ENCODE measurements at regions not wholly inside any gene's neighbourhood (a gene's known extent, or its start where the extent isn't known, plus 50 kb on each side); places are given as distances from the start of the nearest gene placed in this dataset.
A peak's percentile ranks its signal among the peaks of the same experiment; 100 is the strongest.
"Not testable (repeated sequence)": the region's sequence is repeated elsewhere in the genome, so short reads cannot be mapped to it uniquely, and the experiment has no call there.

- intact Hi-C loops (cut with micrococcal nuclease); H3K27ac Mint-ChIP-seq; H3K27me3 Mint-ChIP-seq; CTCF ChIA-PET; POLR2A ChIA-PET; H3K9me3 Mint-ChIP-seq; H3K36me3 Mint-ChIP-seq; DNase-seq; H3K4me1 Mint-ChIP-seq (ENCODE audit: low read depth); H3K4me3 Mint-ChIP-seq: not testable (repeated sequence)
Measured at GRCh38 chr7:1356853-1357252, 102.4 kb downstream of the MICALL2 start.

GRCh38 chr7:1357260-1357600 is 102.0 kb downstream of the MICALL2 start:
- CTCF ChIA-PET; H3K27me3 Mint-ChIP-seq; POLR2A ChIA-PET; H3K4me1 Mint-ChIP-seq (ENCODE audit: low read depth); H3K4me3 Mint-ChIP-seq; H3K9me3 Mint-ChIP-seq; H3K27ac Mint-ChIP-seq; H3K36me3 Mint-ChIP-seq; DNase-seq; intact Hi-C loops (cut with micrococcal nuclease): not testable (repeated sequence)

DNA sequence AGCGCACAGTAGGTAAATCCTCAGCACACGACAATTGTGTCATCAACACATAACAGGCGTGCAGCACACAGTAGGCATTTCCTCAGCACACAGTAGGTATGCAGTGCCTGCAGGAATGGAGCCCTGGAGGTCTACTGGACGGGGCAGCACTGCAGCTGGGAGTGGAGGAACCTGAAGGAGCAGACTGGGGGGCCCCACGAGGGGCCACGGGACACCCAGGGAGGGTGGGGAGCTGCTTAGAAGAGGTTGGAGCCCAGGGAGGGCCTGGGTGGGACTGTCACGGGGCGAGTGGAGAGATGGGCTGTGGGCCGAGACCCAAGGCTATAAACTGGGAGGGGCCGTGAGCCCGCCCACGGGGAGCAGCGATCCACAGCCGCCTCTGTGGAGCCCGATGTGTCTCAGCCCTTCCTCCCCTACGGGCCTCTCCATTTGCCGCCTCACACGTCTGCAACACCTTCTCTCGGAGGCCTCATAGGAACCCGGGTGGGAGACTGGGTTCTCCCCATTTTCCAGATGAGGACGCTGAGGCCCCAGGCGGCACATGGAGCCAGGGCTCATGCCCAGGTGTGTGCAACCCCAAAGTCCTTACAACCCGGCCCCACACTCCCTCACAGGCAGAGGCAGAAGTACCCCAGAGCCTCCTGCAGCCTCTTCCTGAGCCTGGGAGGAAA is 101.5 kb downstream of the MICALL2 start:
- peak; percentile 24 for DNase-seq
- POLR2A ChIA-PET = no interaction called here
- Mint-ChIP-seq H3K36me3 (no peaks in the 10 kb centered on the region), H3K4me1 (ENCODE audit: low read depth) (no peaks in the 10 kb centered on the region), H3K4me3 (no peak overlapping the region), H3K27ac (no peak overlapping the region), H3K9me3 (no peaks in the 10 kb centered on the region), H3K27me3 (no peaks in the 10 kb centered on the region)
- intact Hi-C loops (cut with micrococcal nuclease) = no loop called here
- CTCF ChIA-PET = no interaction called here

DNA sequence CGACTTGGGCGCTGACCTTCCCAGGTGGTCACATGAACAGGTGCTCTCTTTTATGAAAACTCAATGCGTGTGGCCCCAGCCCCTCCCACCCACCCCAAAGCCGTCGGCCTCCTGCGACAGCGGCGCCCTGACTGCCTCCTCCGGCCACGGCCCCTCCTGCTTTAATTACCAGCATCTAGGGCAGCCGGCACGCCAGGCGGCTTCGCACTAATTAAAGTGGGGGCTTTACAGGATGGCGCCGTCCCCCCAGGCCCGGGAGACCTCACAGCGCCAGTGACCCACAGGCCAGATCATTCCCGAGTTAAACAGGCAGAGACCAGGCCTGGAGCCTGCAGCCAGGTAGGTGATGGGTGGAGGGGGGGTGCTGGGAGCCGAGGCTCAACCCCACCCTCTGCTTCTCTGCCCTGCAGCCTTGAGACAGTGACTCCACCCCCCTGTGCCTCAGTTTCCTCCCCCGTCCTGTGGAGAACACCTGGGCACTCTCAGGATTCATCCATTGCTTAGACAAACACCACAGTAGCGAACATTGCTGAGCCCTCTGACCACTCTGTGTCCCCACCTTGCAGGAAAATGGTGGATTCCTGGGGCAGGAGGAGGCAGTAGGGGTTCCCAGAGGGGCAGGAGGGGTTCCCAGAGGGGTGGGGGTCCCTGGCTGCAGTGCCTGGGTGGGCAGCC is 100.8 kb downstream of the MICALL2 start:
- POLR2A ChIA-PET = no interaction called here
- Mint-ChIP-seq H3K27me3 (no peaks in the 10 kb centered on the region), H3K4me3 (no peak overlapping the region), H3K36me3 (no peaks in the 10 kb centered on the region), H3K27ac (no peak overlapping the region), H3K4me1 (ENCODE audit: low read depth) (no peaks in the 10 kb centered on the region), H3K9me3 (no peaks in the 10 kb centered on the region)
- intact Hi-C loops (cut with micrococcal nuclease) = no loop called here
- CTCF ChIA-PET = no interaction called here
- DNase-seq = no peak

DNA sequence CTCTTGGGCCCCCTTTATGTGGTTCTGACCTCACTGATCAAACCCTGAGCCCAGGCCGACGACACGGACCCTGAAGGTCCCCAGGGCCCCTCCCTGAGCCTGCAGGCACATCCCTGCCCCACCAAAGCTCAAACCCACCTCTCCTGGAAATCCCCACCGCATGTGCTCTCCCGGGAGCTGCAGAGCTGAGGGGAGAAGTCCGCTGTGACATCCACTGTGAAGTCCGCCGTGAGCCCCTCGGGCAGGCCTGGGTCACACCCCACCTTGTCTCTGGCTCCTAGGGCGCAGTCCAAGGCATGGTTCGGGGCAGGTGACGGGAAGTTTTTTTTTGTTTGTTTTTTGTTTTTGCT is 100.2 kb downstream of the MICALL2 start:
- no peak for DNase-seq
- Mint-ChIP-seq H3K4me3 (no peak overlapping the region), H3K27me3 (no peaks in the 10 kb centered on the region), H3K36me3 (no peaks in the 10 kb centered on the region), H3K27ac (no peak overlapping the region), H3K4me1 (ENCODE audit: low read depth) (no peaks in the 10 kb centered on the region), H3K9me3 (no peaks in the 10 kb centered on the region)
- intact Hi-C loops (cut with micrococcal nuclease) = no loop called here
- ChIA-PET CTCF (no interaction called here), POLR2A (no interaction called here)

GRCh38 chr7:1359681-1360485 is 99.4 kb downstream of the MICALL2 start:
- ChIA-PET POLR2A (no interaction called here), CTCF (no interaction called here)
- Mint-ChIP-seq H3K27ac (no peak overlapping the region), H3K4me1 (ENCODE audit: low read depth) (no peaks in the 10 kb centered on the region), H3K36me3 (no peaks in the 10 kb centered on the region), H3K4me3 (no peak overlapping the region), H3K27me3 (peaks cover 2% of the 10 kb centered on the region), H3K9me3 (no peaks in the 10 kb centered on the region)
- DNase-seq = no peak
- intact Hi-C loops (cut with micrococcal nuclease) = no loop called here

GRCh38 chr7:1360521-1360971 is 98.7 kb downstream of the MICALL2 start:
- Mint-ChIP-seq H3K27me3 (peaks cover 2% of the 10 kb centered on the region), H3K27ac (no peak overlapping the region), H3K4me1 (ENCODE audit: low read depth) (no peaks in the 10 kb centered on the region), H3K4me3 (no peak overlapping the region), H3K36me3 (no peaks in the 10 kb centered on the region), H3K9me3 (peaks cover 2% of the 10 kb centered on the region)
- CTCF ChIA-PET = no interaction called here
- POLR2A ChIA-PET = no interaction called here
- no peak for DNase-seq
- intact Hi-C loops (cut with micrococcal nuclease) = no loop called here

GRCh38 chr7:1361016-1361755 is 98.1 kb downstream of the MICALL2 start:
- intact Hi-C loops (cut with micrococcal nuclease) = no loop called here
- ChIA-PET POLR2A (no interaction called here), CTCF (no interaction called here)
- H3K9me3 Mint-ChIP-seq = peaks cover 7% of the 10 kb centered on the region
- no peaks in the 10 kb centered on the region for H3K36me3 Mint-ChIP-seq
- H3K27ac Mint-ChIP-seq = no peak overlapping the region
- H3K27me3 Mint-ChIP-seq = peaks cover 9% of the 10 kb centered on the region
- no peaks in the 10 kb centered on the region for H3K4me1 Mint-ChIP-seq (ENCODE audit: low read depth)
- H3K4me3 Mint-ChIP-seq = no peak overlapping the region
- no peak for DNase-seq

DNA sequence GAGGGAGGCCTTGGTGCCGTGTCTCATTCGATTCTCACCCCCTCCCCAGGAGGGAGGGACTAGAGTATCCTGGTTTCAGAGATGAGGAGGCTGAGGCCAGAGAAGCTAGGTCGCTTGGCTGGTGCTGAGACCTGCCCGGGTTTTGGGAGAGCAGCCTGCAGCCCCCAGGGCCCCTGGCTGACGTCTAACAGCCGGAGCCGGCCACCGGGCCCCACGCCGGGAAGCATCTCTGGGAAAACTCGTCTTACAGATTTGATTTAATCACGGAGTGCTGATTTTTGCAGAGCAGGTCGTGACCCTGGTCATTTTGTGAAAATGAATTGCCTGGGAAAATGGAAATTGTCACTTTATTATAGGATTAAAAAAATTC is 97.5 kb downstream of the MICALL2 start:
- ChIA-PET POLR2A (no interaction called here), CTCF (no interaction called here)
- intact Hi-C loops (cut with micrococcal nuclease) = no loop called here
- H3K36me3 Mint-ChIP-seq = no peaks in the 10 kb centered on the region
- H3K27ac Mint-ChIP-seq = no peak overlapping the region
- H3K27me3 Mint-ChIP-seq = peaks cover 12% of the 10 kb centered on the region
- no peaks in the 10 kb centered on the region for H3K4me1 Mint-ChIP-seq (ENCODE audit: low read depth)
- DNase-seq = no peak
- peaks cover 7% of the 10 kb centered on the region for H3K9me3 Mint-ChIP-seq
- H3K4me3 Mint-ChIP-seq = no peak overlapping the region

DNA sequence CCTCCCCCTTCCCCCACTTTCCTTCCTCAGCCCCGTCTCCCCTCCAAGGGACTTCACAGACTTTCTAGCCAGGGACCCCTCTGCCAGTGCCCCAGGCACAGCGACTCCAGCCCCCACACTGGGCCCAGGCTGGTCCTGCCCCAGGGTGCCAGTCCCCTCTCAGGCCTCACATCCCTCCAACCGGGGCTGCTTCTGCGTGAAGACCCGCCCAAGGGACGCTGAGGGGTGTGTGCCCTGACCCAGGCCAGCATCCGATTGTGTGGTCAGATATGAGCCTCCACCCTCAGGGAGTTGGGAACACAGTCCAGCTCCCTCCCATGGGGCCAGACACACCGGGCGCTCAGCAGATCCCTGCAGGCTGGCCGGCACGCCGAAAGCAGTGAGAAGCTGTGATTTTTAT is 97.0 kb downstream of the MICALL2 start:
- no peaks in the 10 kb centered on the region for H3K4me1 Mint-ChIP-seq (ENCODE audit: low read depth)
- H3K27me3 Mint-ChIP-seq = peaks cover 17% of the 10 kb centered on the region
- no peak overlapping the region for H3K4me3 Mint-ChIP-seq
- ChIA-PET POLR2A (no interaction called here), CTCF (no interaction called here)
- no peak overlapping the region for H3K27ac Mint-ChIP-seq
- no peak for DNase-seq
- intact Hi-C loops (cut with micrococcal nuclease) = no loop called here
- peaks cover 7% of the 10 kb centered on the region for H3K9me3 Mint-ChIP-seq
- no peaks in the 10 kb centered on the region for H3K36me3 Mint-ChIP-seq

DNA sequence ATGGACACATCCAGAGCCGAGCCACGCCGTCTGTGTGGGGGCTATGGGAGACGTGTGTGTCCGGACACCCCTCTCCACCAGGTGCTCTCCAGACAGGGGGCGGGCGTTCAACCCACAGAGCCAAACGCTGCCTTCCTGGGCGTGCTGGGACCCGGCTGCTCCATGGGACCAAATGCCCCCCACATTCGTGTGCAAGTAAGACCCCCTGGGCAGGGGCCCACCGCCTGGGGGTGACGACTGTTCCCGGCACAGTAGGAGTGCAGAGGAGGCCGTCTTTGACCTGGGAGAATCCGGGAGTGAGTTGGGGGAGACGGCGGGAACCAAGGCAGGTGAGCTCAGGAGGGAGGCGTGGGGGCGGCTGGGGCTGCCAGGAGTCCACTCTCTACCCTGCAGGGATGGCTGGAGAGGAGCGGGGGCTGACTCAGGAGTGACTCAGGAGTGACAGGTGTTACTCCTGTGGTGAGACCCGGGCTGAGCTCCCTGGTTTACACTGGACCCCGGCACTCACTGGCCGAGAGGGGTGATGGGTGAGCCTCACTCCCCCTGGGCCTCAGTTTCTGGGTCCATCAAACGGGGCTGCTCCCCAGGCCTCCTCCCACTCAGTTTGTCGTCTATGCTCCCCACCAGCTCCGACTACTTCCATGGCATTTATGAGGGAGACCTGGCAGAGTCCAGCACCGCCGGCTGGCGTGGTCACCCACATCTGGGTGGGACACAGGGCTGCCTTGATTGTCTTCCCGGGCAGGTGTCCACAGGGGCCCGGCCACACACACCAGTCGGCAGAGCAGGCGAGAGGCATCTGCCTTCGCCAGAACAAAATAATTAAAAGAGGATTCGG is 95.0 kb downstream of the MICALL2 start:
- intact Hi-C loops (cut with micrococcal nuclease) = no loop called here
- ChIA-PET CTCF (no interaction called here), POLR2A (no interaction called here)
- peak overlapping the region; percentile 23 for H3K27ac Mint-ChIP-seq
- no peak for DNase-seq
- no peaks in the 10 kb centered on the region for H3K36me3 Mint-ChIP-seq
- H3K4me1 Mint-ChIP-seq (ENCODE audit: low read depth) = no peaks in the 10 kb centered on the region
- no peak overlapping the region for H3K4me3 Mint-ChIP-seq
- peaks cover 7% of the 10 kb centered on the region for H3K9me3 Mint-ChIP-seq
- peaks cover 28% of the 10 kb centered on the region for H3K27me3 Mint-ChIP-seq

Measured in activated CD4-positive, alpha-beta memory T cell treated with anti-CD3 and anti-CD28 coated beads for 36 hours (primary cell).